ENCODE measurements at regions not wholly inside any gene's neighbourhood (a gene's known extent, or its start where the extent isn't known, plus 50 kb on each side); places are given as distances from the start of the nearest gene placed in this dataset.

GRCh38 chr10:88118729-88119128, 255.3 kb downstream of the PTEN start (continued):
- TF ChIP-seq GTF2F1 (IDR thresholded peaks at IDR 0.05; ENCODE audit: borderline replicate concordance, low read depth, low read length): no peak
- no peak for TF ChIP-seq RBBP5 (IDR thresholded peaks at IDR 0.05; ENCODE audit: borderline replicate concordance, low read depth, low read length)
- TF ChIP-seq EGR1 (IDR thresholded peaks at IDR 0.05; ENCODE audit: borderline replicate concordance, low read depth, low read length): no peak
- TF ChIP-seq TAF7 (optimal IDR thresholded peaks at IDR 0.05; ENCODE audit: borderline replicate concordance, low read depth, low read length): no peak
- TF ChIP-seq POLR2A (IDR thresholded peaks at IDR 0.05; ENCODE audit: control extremely low read depth in 1 of 2, low read depth in 2 of 2, low read length in 2 of 2): no peak
- no peak for TF ChIP-seq ATF2 (IDR thresholded peaks at IDR 0.05; ENCODE audit: low read length)
- no peak for TF ChIP-seq SP2 (IDR thresholded peaks at IDR 0.05; ENCODE audit: low read length)

All from H1 (cell line).